ENCODE measurements at regions not wholly inside any gene's neighbourhood (a gene's known extent, or its start where the extent isn't known, plus 50 kb on each side); places are given as distances from the start of the nearest gene placed in this dataset.

- TF ChIP-seq CTCF (IDR thresholded peaks at IDR 0.05; ENCODE audit: poor library complexity) (no peak), EZH2 (IDR thresholded peaks at IDR 0.05; ENCODE audit: borderline replicate concordance) (no peak)
Measured at GRCh38 chr2:2859164-2859563, 518.5 kb downstream of the EIPR1 start.
